ENCODE measurements at regions not wholly inside any gene's neighbourhood (a gene's known extent, or its start where the extent isn't known, plus 50 kb on each side); places are given as distances from the start of the nearest gene placed in this dataset.
"Not testable (repeated sequence)": the region's sequence is repeated elsewhere in the genome, so short reads cannot be mapped to it uniquely, and the experiment has no call there.

- no peak overlapping the region for H3K27ac ChIP-seq (ENCODE audit: low read length)
- no peaks in the 10 kb centered on the region for H3K36me3 ChIP-seq (replicated peaks; ENCODE audit: insufficient read depth, low read length)
- no peaks in the 10 kb centered on the region for H3F3A ChIP-seq (ENCODE audit: insufficient read depth, low read length)
- H3K9ac ChIP-seq (ENCODE audit: low read length) = no peak overlapping the region
- H3K9me2 ChIP-seq (replicated peaks; ENCODE audit: insufficient read depth, low read length) = no peaks in the 10 kb centered on the region
- no peak overlapping the region for H3K4me3 ChIP-seq (ENCODE audit: low read length)
- H3K4me2 ChIP-seq (ENCODE audit: low read depth, low read length) = no peak overlapping the region
- H3K79me2 ChIP-seq (ENCODE audit: low read length) = no peaks in the 10 kb centered on the region
- no peaks in the 10 kb centered on the region for H3K9me3 ChIP-seq (replicated peaks; ENCODE audit: insufficient read depth, low read length)
- no peak overlapping the region for H2AFZ ChIP-seq (ENCODE audit: low read length)
- peaks cover 1% of the 10 kb centered on the region; the same call in 1 of the 2 replicates for H3K27me3 ChIP-seq (replicated peaks; ENCODE audit: insufficient read depth, low read length)
- H3K4me1 ChIP-seq (ENCODE audit: low read length) = no peaks in the 10 kb centered on the region
- H4K20me1 ChIP-seq (ENCODE audit: insufficient read depth, low read length) = no peaks in the 10 kb centered on the region
- DNase-seq = no peak
- TF ChIP-seq CTCF (IDR thresholded peaks at IDR 0.05; ENCODE audit: low read length) (no peak), EZH2phosphoT487 (IDR thresholded peaks at IDR 0.05; ENCODE audit: low read length) (no peak), EZH2 (optimal IDR thresholded peaks at IDR 0.05; ENCODE audit: low read depth, low read length) (no peak)
Observed at GRCh38 chr16:86270696-86271095, 239.6 kb upstream of the FOXF1 start.

GRCh38 chr16:86272744-86273143, 237.6 kb upstream of the FOXF1 start:
- Histone ChIP-seq H3K9ac (ENCODE audit: low read length) (no peak overlapping the region), H2AFZ (ENCODE audit: low read length) (no peak overlapping the region), H3K4me1 (ENCODE audit: low read length) (no peaks in the 10 kb centered on the region), H3K4me2 (ENCODE audit: low read depth, low read length) (no peak overlapping the region), H3K4me3 (ENCODE audit: low read length) (no peak overlapping the region), H3K79me2 (ENCODE audit: low read length) (no peaks in the 10 kb centered on the region), H3K9me3 (replicated peaks; ENCODE audit: insufficient read depth, low read length) (no peaks in the 10 kb centered on the region), H3K9me2 (replicated peaks; ENCODE audit: insufficient read depth, low read length) (no peaks in the 10 kb centered on the region), H4K20me1 (ENCODE audit: insufficient read depth, low read length) (no peaks in the 10 kb centered on the region), H3K27me3 (replicated peaks; ENCODE audit: insufficient read depth, low read length) (peaks cover 8% of the 10 kb centered on the region; the same call in 1 of the 2 replicates), H3F3A (ENCODE audit: insufficient read depth, low read length) (no peaks in the 10 kb centered on the region), H3K27ac (ENCODE audit: low read length) (no peak overlapping the region), H3K36me3 (replicated peaks; ENCODE audit: insufficient read depth, low read length) (no peaks in the 10 kb centered on the region)
- TF ChIP-seq EZH2phosphoT487 (IDR thresholded peaks at IDR 0.05; ENCODE audit: low read length) = no peak
- TF ChIP-seq CTCF (IDR thresholded peaks at IDR 0.05; ENCODE audit: low read length) = no peak
- TF ChIP-seq EZH2 (optimal IDR thresholded peaks at IDR 0.05; ENCODE audit: low read depth, low read length) = no peak
- no peak for DNase-seq

- Histone ChIP-seq H3K9me2 (replicated peaks; ENCODE audit: insufficient read depth, low read length) (no peaks in the 10 kb centered on the region), H4K20me1 (ENCODE audit: insufficient read depth, low read length) (no peaks in the 10 kb centered on the region), H2AFZ (ENCODE audit: low read length) (no peak overlapping the region), H3K36me3 (replicated peaks; ENCODE audit: insufficient read depth, low read length) (no peaks in the 10 kb centered on the region), H3K27ac (ENCODE audit: low read length) (no peak overlapping the region), H3K9ac (ENCODE audit: low read length) (no peak overlapping the region), H3K79me2 (ENCODE audit: low read length) (no peaks in the 10 kb centered on the region), H3K4me3 (ENCODE audit: low read length) (no peak overlapping the region), H3K9me3 (replicated peaks; ENCODE audit: insufficient read depth, low read length) (no peaks in the 10 kb centered on the region), H3F3A (ENCODE audit: insufficient read depth, low read length) (no peaks in the 10 kb centered on the region), H3K27me3 (replicated peaks; ENCODE audit: insufficient read depth, low read length) (peaks cover 12% of the 10 kb centered on the region), H3K4me1 (ENCODE audit: low read length) (no peaks in the 10 kb centered on the region), H3K4me2 (ENCODE audit: low read depth, low read length) (no peak overlapping the region)
- DNase-seq = no peak
- TF ChIP-seq CTCF (IDR thresholded peaks at IDR 0.05; ENCODE audit: low read length) (no peak), EZH2 (optimal IDR thresholded peaks at IDR 0.05; ENCODE audit: low read depth, low read length) (no peak), EZH2phosphoT487 (IDR thresholded peaks at IDR 0.05; ENCODE audit: low read length) (no peak)
Observed at GRCh38 chr16:86277221-86277620, 233.1 kb upstream of the FOXF1 start.

- not testable (repeated sequence) for H3K9me3 ChIP-seq (replicated peaks; ENCODE audit: insufficient read depth, low read length); H3K4me2 ChIP-seq (ENCODE audit: low read depth, low read length); H3K4me1 ChIP-seq (ENCODE audit: low read length); H3K79me2 ChIP-seq (ENCODE audit: low read length); H3K9me2 ChIP-seq (replicated peaks; ENCODE audit: insufficient read depth, low read length); H3K9ac ChIP-seq (ENCODE audit: low read length); H2AFZ ChIP-seq (ENCODE audit: low read length); H3K4me3 ChIP-seq (ENCODE audit: low read length); H3K36me3 ChIP-seq (replicated peaks; ENCODE audit: insufficient read depth, low read length); DNase-seq; H3K27ac ChIP-seq (ENCODE audit: low read length); H4K20me1 ChIP-seq (ENCODE audit: insufficient read depth, low read length); H3F3A ChIP-seq (ENCODE audit: insufficient read depth, low read length)
- peaks cover 18% of the 10 kb centered on the region for H3K27me3 ChIP-seq (replicated peaks; ENCODE audit: insufficient read depth, low read length)
Observed at GRCh38 chr16:86277859-86278258, 232.5 kb upstream of the FOXF1 start.
